ENCODE measurements at regions not wholly inside any gene's neighbourhood (a gene's known extent, or its start where the extent isn't known, plus 50 kb on each side); places are given as distances from the start of the nearest gene placed in this dataset.

DNA sequence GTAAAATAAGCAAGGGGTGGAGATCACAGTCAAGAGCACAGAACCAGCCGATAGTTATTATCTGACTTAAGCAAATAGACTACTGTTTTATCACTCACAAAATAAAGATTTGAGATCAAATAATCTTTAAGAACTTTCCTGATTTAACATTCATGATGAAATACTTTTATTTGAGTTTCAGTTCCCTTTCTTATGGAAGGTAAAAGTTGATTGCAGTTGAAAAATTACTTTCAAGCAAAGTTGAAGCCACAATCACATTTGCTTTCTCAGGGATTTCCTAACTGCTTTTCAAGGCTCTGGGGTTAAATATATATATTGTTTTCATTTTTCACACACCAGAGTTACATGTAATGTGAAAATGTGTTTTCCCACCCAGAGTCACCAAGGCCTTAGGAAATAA, 599.5 kb downstream of the KCNJ3 start:
- Histone ChIP-seq H3K27me3 (ENCODE audit: control insufficient read depth in 2 of 2, insufficient read depth in 2 of 2, low read length in 2 of 2) (no peaks in the 10 kb centered on the region), H3K4me1 (ENCODE audit: control insufficient read depth, extremely low read depth, insufficient read depth, low read length) (no peaks in the 10 kb centered on the region), H3K9me1 (replicated peaks; ENCODE audit: control insufficient read depth, extremely low read depth, insufficient read depth, low read length) (no peaks in the 10 kb centered on the region), H3K9me3 (replicated peaks; ENCODE audit: control insufficient read depth, insufficient read depth, low read length) (no peaks in the 10 kb centered on the region), H3K79me2 (ENCODE audit: control insufficient read depth, insufficient read depth, low read length) (no peaks in the 10 kb centered on the region), H3K9ac (replicated peaks; ENCODE audit: extremely low read depth, insufficient read depth, low read length) (no peak overlapping the region), H3K27ac (ENCODE audit: insufficient read depth, low read depth, low read length) (no peak overlapping the region), H3K4me2 (ENCODE audit: insufficient read depth, low read length) (no peak overlapping the region), H2AFZ (ENCODE audit: low read depth, low read length) (no peak overlapping the region), H3K4me3 (replicated peaks in 1 of 3; ENCODE audit: insufficient read depth in 1 of 3, low read depth in 1 of 3, low read length in 3 of 3) (no peak overlapping the region), H4K20me1 (replicated peaks; ENCODE audit: control insufficient read depth, extremely low read depth, insufficient read depth, low read length) (no peaks in the 10 kb centered on the region), H3K36me3 (ENCODE audit: control insufficient read depth in 2 of 2, extremely low read depth in 1 of 2, insufficient read depth in 2 of 2, low read length in 2 of 2) (no peaks in the 10 kb centered on the region)
- TF ChIP-seq GATA2 (IDR thresholded peaks at IDR 0.05; ENCODE audit: insufficient read depth, insufficient read length, low read depth, low read length) (no peak), POLR2AphosphoS5 (IDR thresholded peaks at IDR 0.05; ENCODE audit: insufficient read depth, low read depth, low read length) (no peak), EZH2 (IDR thresholded peaks at IDR 0.05; ENCODE audit: borderline replicate concordance, low read depth, low read length, severe bottlenecking) (no peak), FOS (IDR thresholded peaks at IDR 0.05; ENCODE audit: borderline replicate concordance, insufficient read depth, low read length) (no peak), JUN (IDR thresholded peaks at IDR 0.05; ENCODE audit: borderline replicate concordance, insufficient read depth, insufficient read length, low read depth) (no peak), POLR2A (IDR thresholded peaks at IDR 0.05; ENCODE audit: low read depth, low read length) (no peak)
- TF ChIP-seq, protein P1, sequence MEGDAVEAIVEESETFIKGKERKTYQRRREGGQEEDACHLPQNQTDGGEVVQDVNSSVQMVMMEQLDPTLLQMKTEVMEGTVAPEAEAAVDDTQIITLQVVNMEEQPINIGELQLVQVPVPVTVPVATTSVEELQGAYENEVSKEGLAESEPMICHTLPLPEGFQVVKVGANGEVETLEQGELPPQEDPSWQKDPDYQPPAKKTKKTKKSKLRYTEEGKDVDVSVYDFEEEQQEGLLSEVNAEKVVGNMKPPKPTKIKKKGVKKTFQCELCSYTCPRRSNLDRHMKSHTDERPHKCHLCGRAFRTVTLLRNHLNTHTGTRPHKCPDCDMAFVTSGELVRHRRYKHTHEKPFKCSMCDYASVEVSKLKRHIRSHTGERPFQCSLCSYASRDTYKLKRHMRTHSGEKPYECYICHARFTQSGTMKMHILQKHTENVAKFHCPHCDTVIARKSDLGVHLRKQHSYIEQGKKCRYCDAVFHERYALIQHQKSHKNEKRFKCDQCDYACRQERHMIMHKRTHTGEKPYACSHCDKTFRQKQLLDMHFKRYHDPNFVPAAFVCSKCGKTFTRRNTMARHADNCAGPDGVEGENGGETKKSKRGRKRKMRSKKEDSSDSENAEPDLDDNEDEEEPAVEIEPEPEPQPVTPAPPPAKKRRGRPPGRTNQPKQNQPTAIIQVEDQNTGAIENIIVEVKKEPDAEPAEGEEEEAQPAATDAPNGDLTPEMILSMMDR (IDR thresholded peaks at IDR 0.05; ENCODE audit: extremely low read depth in 1 of 2, insufficient read depth in 1 of 2, low read depth in 1 of 2, low read length in 2 of 2), result no peak
- TF ChIP-seq, protein P2, sequence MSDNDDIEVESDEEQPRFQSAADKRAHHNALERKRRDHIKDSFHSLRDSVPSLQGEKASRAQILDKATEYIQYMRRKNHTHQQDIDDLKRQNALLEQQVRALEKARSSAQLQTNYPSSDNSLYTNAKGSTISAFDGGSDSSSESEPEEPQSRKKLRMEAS (IDR thresholded peaks at IDR 0.05; ENCODE audit: insufficient read depth, insufficient read length), result no peak
- ChIA-PET CTCF (no interaction called here), POLR2A (no interaction called here)
- DNase-seq (ENCODE audit: low read depth, low spot score) (no peak), FAIRE-seq (no peak)
- dilution Hi-C loops (cut with MboI; ENCODE audit: extremely low pct_ligation_motif_present, low sequenced_read_pairs) (no loop called here), intact Hi-C loops (cut with micrococcal nuclease) (no loop called here)
- no TSS peak for BruUV-seq (replicated peaks)
